Progenitor cell of endocrine pancreas (in vitro differentiated cells): ENCODE measurements at regions not wholly inside any gene's neighbourhood (a gene's known extent, or its start where the extent isn't known, plus 50 kb on each side); places are given as distances from the start of the nearest gene placed in this dataset.

Experiments used
- DNase-seq: peaks from one replicate; pipeline ENCODE4 v3.0.0; 2021; ENCODE audit warnings: low spot score; ENCODE audit not compliant: unreplicated experiment
- H3K27ac Mint-ChIP-seq: 2 replicates; pipeline ENCODE4 v1.8.0; 2021; ENCODE audit warnings: mild to moderate bottlenecking, moderate library complexity, mixed read lengths
- H3K27me3 Mint-ChIP-seq: 2 replicates; pipeline ENCODE4 v1.8.0; 2021; ENCODE audit warnings: mixed read lengths
- H3K36me3 Mint-ChIP-seq: 2 replicates; pipeline ENCODE4 v1.8.0; 2022; ENCODE audit warnings: mixed read lengths; ENCODE audit not compliant: insufficient read depth
- H3K4me1 Mint-ChIP-seq: 2 replicates; pipeline ENCODE4 v1.8.0; 2021; ENCODE audit warnings: low read depth, mixed read lengths
- H3K4me3 Mint-ChIP-seq: 2 replicates; pipeline ENCODE4 v1.8.0; 2021; ENCODE audit warnings: low read depth, mild to moderate bottlenecking, moderate library complexity, mixed read lengths
- H3K9me3 Mint-ChIP-seq: 2 replicates; pipeline ENCODE4 v1.8.0; 2021; ENCODE audit warnings: low read depth, mixed read lengths
- TF ChIP-seq, protein P1 (sequence below): fragments of 200-600 bp; sonication (generic); IDR thresholded peaks from one replicate; pipeline ENCODE4 v1.5.0; 2021; ENCODE audit warnings: antibody characterized with exemption, mild to moderate bottlenecking; ENCODE audit not compliant: unreplicated experiment

- peak overlapping the region; percentile 91 for H3K27ac Mint-ChIP-seq
- H3K4me1 Mint-ChIP-seq = peaks cover 41% of the 10 kb centered on the region
- TF ChIP-seq, protein P1, sequence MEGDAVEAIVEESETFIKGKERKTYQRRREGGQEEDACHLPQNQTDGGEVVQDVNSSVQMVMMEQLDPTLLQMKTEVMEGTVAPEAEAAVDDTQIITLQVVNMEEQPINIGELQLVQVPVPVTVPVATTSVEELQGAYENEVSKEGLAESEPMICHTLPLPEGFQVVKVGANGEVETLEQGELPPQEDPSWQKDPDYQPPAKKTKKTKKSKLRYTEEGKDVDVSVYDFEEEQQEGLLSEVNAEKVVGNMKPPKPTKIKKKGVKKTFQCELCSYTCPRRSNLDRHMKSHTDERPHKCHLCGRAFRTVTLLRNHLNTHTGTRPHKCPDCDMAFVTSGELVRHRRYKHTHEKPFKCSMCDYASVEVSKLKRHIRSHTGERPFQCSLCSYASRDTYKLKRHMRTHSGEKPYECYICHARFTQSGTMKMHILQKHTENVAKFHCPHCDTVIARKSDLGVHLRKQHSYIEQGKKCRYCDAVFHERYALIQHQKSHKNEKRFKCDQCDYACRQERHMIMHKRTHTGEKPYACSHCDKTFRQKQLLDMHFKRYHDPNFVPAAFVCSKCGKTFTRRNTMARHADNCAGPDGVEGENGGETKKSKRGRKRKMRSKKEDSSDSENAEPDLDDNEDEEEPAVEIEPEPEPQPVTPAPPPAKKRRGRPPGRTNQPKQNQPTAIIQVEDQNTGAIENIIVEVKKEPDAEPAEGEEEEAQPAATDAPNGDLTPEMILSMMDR = no peak
- H3K27me3 Mint-ChIP-seq = no peaks in the 10 kb centered on the region
- H3K9me3 Mint-ChIP-seq = peaks cover 16% of the 10 kb centered on the region
- DNase-seq = no peak
- H3K4me3 Mint-ChIP-seq = peak overlapping the region; percentile 62
- H3K36me3 Mint-ChIP-seq = peaks cover 3% of the 10 kb centered on the region
Observed at GRCh38 chr1:83691953-83692500, 306.9 kb downstream of the TTLL7 start.

- H3K36me3 Mint-ChIP-seq = peaks cover 3% of the 10 kb centered on the region
- no peak for DNase-seq
- H3K27ac Mint-ChIP-seq = peak overlapping the region; percentile 6
- TF ChIP-seq, protein P1 = no peak
- H3K27me3 Mint-ChIP-seq = no peaks in the 10 kb centered on the region
- H3K4me3 Mint-ChIP-seq = no peak overlapping the region
- H3K4me1 Mint-ChIP-seq = peaks cover 41% of the 10 kb centered on the region
- peaks cover 17% of the 10 kb centered on the region for H3K9me3 Mint-ChIP-seq
Observed at GRCh38 chr1:83689921-83690868, 308.7 kb downstream of the TTLL7 start.

DNA sequence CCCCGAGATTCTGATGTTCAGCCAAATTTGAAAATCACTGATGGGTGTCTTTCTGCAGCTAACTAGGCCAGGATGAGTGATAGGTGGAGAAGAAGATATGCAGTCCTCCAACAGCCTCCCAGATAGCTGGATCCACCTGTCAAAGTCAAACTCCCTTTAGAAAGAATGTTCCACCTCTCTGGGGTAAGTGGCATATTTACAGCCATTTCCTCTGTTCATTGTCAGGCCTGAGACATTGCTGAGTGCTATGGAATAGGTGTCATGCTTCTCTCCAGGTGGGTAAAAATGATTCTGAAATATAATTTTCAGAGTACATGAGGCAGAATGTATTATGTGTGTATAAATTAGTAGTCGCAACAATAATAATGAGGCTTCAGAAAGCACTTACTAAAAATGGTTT lies 316.8 kb downstream of the TTLL7 start:
- Mint-ChIP-seq H3K27me3 (no peaks in the 10 kb centered on the region), H3K4me3 (no peak overlapping the region), H3K36me3 (no peaks in the 10 kb centered on the region), H3K4me1 (no peaks in the 10 kb centered on the region), H3K9me3 (peaks cover 2% of the 10 kb centered on the region), H3K27ac (no peak overlapping the region)
- DNase-seq = no peak
- TF ChIP-seq, protein P1 = no peak

DNA sequence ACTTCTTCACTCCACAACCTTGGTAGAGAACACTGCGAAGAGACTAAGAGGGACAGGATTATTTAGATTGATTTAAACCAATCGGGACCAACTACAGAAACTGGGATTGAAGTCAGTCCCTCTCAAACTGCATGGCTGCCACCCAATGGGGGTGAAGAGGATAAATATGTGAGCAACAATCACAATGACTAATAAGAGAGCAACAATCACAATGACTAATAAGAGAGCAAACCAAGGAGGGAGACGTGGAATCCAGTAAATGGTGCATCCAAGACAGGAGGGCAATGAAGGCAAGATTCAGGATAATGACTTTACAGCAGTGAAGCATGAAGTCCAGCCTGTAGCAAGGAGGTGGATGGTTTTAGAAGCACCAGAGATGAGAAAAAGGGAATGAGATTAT lies 322.8 kb downstream of the TTLL7 start:
- H3K27ac Mint-ChIP-seq = no peak overlapping the region
- no peak for DNase-seq
- no peak overlapping the region for H3K4me3 Mint-ChIP-seq
- TF ChIP-seq, protein P1 = no peak
- H3K27me3 Mint-ChIP-seq = no peaks in the 10 kb centered on the region
- H3K36me3 Mint-ChIP-seq = no peaks in the 10 kb centered on the region
- no peaks in the 10 kb centered on the region for H3K9me3 Mint-ChIP-seq
- H3K4me1 Mint-ChIP-seq = no peaks in the 10 kb centered on the region

DNA sequence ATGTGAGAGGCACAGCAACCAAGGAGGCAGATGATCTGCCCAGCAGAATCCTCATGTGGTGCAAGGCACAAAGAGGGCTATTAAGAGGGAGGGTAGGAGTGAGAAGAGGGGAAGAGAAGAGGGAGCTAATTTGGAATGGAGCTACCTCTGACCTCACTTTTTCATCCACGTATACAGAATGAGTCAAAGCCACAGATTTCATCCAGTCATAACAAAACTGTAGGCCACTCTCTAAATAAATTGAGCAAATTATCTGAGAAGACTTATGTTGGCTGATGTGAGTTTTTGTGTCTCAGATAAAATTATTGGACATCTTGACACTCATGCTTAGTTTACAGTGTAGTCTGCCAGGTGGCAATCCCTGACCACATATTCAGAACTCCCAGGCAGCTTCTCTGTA lies 325.6 kb downstream of the TTLL7 start:
- Mint-ChIP-seq H3K27me3 (no peaks in the 10 kb centered on the region), H3K36me3 (peaks cover 2% of the 10 kb centered on the region), H3K27ac (no peak overlapping the region), H3K4me3 (no peak overlapping the region), H3K4me1 (no peaks in the 10 kb centered on the region), H3K9me3 (peaks cover 3% of the 10 kb centered on the region)
- TF ChIP-seq, protein P1 = no peak
- DNase-seq = no peak
